H9 (cell line): ENCODE measurements at regions not wholly inside any gene's neighbourhood (a gene's known extent, or its start where the extent isn't known, plus 50 kb on each side); places are given as distances from the start of the nearest gene placed in this dataset.

ENCODE experiments used
- DNase-seq: peaks from one replicate; pipeline ENCODE4 v3.0.0-alpha.2; 2017
- H2AFZ ChIP-seq: one replicate; pipeline ENCODE4 v1.6.1; 2013; ENCODE audit warnings: mild to moderate bottlenecking, low read length, control low read depth, moderate library complexity
- H2AK5ac ChIP-seq: 2 replicates; pipeline ENCODE4 v1.6.1; 2013; ENCODE audit warnings: low read length, control low read depth, mixed read lengths; ENCODE audit not compliant: insufficient read length
- H2BK120ac ChIP-seq: one replicate; pipeline ENCODE4 v1.6.1; 2013; ENCODE audit warnings: low read depth, mild to moderate bottlenecking, low read length, control low read depth, inconsistent platforms; ENCODE audit not compliant: poor library complexity, severe bottlenecking
- H2BK12ac ChIP-seq: 2 replicates; pipeline ENCODE4 v1.6.1; 2013; ENCODE audit warnings: low read length, control low read depth, mixed read lengths, low read depth; ENCODE audit not compliant: insufficient read length
- H2BK15ac ChIP-seq: 2 replicates; pipeline ENCODE4 v1.6.1; 2013; ENCODE audit warnings: low read depth, low read length, control low read depth
- H2BK20ac ChIP-seq: one replicate; pipeline ENCODE4 v1.6.1; 2013; ENCODE audit warnings: low read depth, mild to moderate bottlenecking, low read length, control low read depth, inconsistent platforms; ENCODE audit not compliant: poor library complexity, severe bottlenecking
- H2BK5ac ChIP-seq: 2 replicates; pipeline ENCODE4 v1.6.1; 2013; ENCODE audit warnings: low read length, control low read depth, mixed read lengths; ENCODE audit not compliant: insufficient read length
- H3K14ac ChIP-seq: 2 replicates; pipeline ENCODE4 v1.6.1; 2013; ENCODE audit warnings: low read length, control low read depth; ENCODE audit not compliant: insufficient read depth
- H3K18ac ChIP-seq: 2 replicates; pipeline ENCODE4 v1.6.1; 2013; ENCODE audit warnings: low read depth, mild to moderate bottlenecking, mixed read lengths, low read length, control low read depth; ENCODE audit not compliant: insufficient read length
- H3K23ac ChIP-seq: 2 replicates; pipeline ENCODE4 v1.6.1; 2013; ENCODE audit warnings: low read length, control low read depth, mixed read lengths, low read depth; ENCODE audit not compliant: insufficient read length
- H3K23me2 ChIP-seq: 2 replicates; pipeline ENCODE4 v1.6.1; 2013; ENCODE audit warnings: low read depth, mild to moderate bottlenecking, mixed read lengths, low read length, control low read depth; ENCODE audit not compliant: insufficient read length, poor library complexity, severe bottlenecking
- H3K27ac ChIP-seq: 2 replicates; pipeline ENCODE4 v1.5.1; 2013; ENCODE audit warnings: low read length, control low read depth, mixed read lengths, low read depth; ENCODE audit not compliant: insufficient read length
- H3K27me3 ChIP-seq: 2 replicates; pipeline ENCODE4 v1.6.1; 2013; ENCODE audit warnings: low read length, control low read depth, inconsistent platforms; ENCODE audit not compliant: insufficient read depth
- H3K4ac ChIP-seq: 2 replicates; pipeline ENCODE4 v1.6.1; 2013; ENCODE audit warnings: low read depth, mild to moderate bottlenecking, control low read depth, inconsistent platforms, low read length, moderate library complexity
- H3K4me1 ChIP-seq: 2 replicates; pipeline ENCODE4 v1.6.1; 2013; ENCODE audit warnings: low read length, control low read depth, inconsistent platforms; ENCODE audit not compliant: insufficient read depth
- H3K4me2 ChIP-seq: 2 replicates; pipeline ENCODE4 v1.6.1; 2013; ENCODE audit warnings: low read length, control low read depth, mixed read lengths; ENCODE audit not compliant: insufficient read length, insufficient read depth
- H3K56ac ChIP-seq: 2 replicates; pipeline ENCODE4 v1.6.1; 2013; ENCODE audit warnings: low read depth, mild to moderate bottlenecking, mixed read lengths, low read length, control low read depth; ENCODE audit not compliant: insufficient read length
- H3K79me1 ChIP-seq: 2 replicates; pipeline ENCODE4 v1.6.1; 2013; ENCODE audit warnings: low read depth, mild to moderate bottlenecking, moderate library complexity, low read length, control low read depth, inconsistent platforms; ENCODE audit not compliant: insufficient read depth, poor library complexity, severe bottlenecking
- H3K79me2 ChIP-seq: 2 replicates; pipeline ENCODE4 v1.6.1; 2013; ENCODE audit warnings: low read length, control low read depth, inconsistent platforms; ENCODE audit not compliant: insufficient read depth
- H3K9ac ChIP-seq: 2 replicates; pipeline ENCODE4 v1.6.1; 2013; ENCODE audit warnings: low read length, control low read depth, mixed read lengths; ENCODE audit not compliant: insufficient read length; ENCODE audit errors: extremely low read depth
- H3K9me3 ChIP-seq: one replicate; pipeline ENCODE4 v1.6.1; 2013; ENCODE audit warnings: low read depth, low read length, inconsistent platforms; ENCODE audit not compliant: control insufficient read depth
- H3T11ph ChIP-seq: one replicate; pipeline ENCODE4 v1.6.1; 2013; ENCODE audit warnings: mild to moderate bottlenecking, low read length, control low read depth, inconsistent platforms
- H4K20me1 ChIP-seq: one replicate; pipeline ENCODE4 v1.6.1; 2013; ENCODE audit not compliant: control insufficient read depth, insufficient read length, insufficient read depth
- H4K5ac ChIP-seq: 2 replicates; pipeline ENCODE4 v1.6.1; 2013; ENCODE audit warnings: low read depth, mild to moderate bottlenecking, mixed read lengths, low read length, control low read depth; ENCODE audit not compliant: insufficient read length
- H4K8ac ChIP-seq: replicated peaks from 2 replicates; pipeline ENCODE4 v1.6.1; 2013; ENCODE audit warnings: low read length, control low read depth, mixed read lengths, low read depth; ENCODE audit not compliant: insufficient read length
- H4K91ac ChIP-seq: 2 replicates; pipeline ENCODE4 v1.6.1; 2013; ENCODE audit warnings: low read depth, mild to moderate bottlenecking, moderate library complexity, mixed read lengths, low read length, control low read depth; ENCODE audit not compliant: insufficient read length
- H3K27ac Mint-ChIP-seq, 3 experiments: 2 replicates in 2 of 3; 3 replicates in 1 of 3; pipeline ENCODE4 v1.8.0; 2020 to 2021; ENCODE audit warnings: mixed read lengths in 3 of 3, mild to moderate bottlenecking in 1 of 3, moderate library complexity in 1 of 3
- H3K27me3 Mint-ChIP-seq: 2 replicates; pipeline ENCODE4 v1.8.0; 2021; ENCODE audit warnings: low read depth, mild to moderate bottlenecking, moderate library complexity, mixed read lengths
- H3K36me3 Mint-ChIP-seq, 3 experiments: 2 replicates in 2 of 3; 3 replicates in 1 of 3; pipeline ENCODE4 v1.8.0; 2020 to 2021; ENCODE audit warnings: low read depth in 3 of 3, mixed read lengths in 3 of 3; ENCODE audit not compliant: insufficient read depth in 1 of 3
- H3K4me1 Mint-ChIP-seq, 2 experiments: 2 replicates each; pipeline ENCODE4 v1.8.0; 2020; ENCODE audit warnings: mixed read lengths in 2 of 2
- H3K4me3 Mint-ChIP-seq, 2 experiments: 2 replicates in 1 of 2; 3 replicates in 1 of 2; pipeline ENCODE4 v1.8.0; 2020 to 2021; ENCODE audit warnings: mild to moderate bottlenecking in 2 of 2, mixed read lengths in 2 of 2, moderate library complexity in 1 of 2
- H3K9me3 Mint-ChIP-seq, 2 experiments: 2 replicates in 1 of 2; 3 replicates in 1 of 2; pipeline ENCODE4 v1.8.0; 2020; ENCODE audit warnings: mild to moderate bottlenecking in 2 of 2, mixed read lengths in 2 of 2, moderate library complexity in 1 of 2
- WGBS: extraction: QIAGEN DNeasy Blood & Tissue Kit; methylation state at CpG from one replicate; pipeline ENCODE4 v1.1.7; 2013; ENCODE audit warnings: missing lambda C conversion rate, low lambda C conversion rate, mixed read lengths; ENCODE audit not compliant: insufficient read length; ENCODE audit errors: extremely low coverage; 5-methylcytosine and 5-hydroxymethylcytosine counted together
- TF ChIP-seq, protein P1 (sequence below): fragments of 200-600 bp; sonication (generic); conservative IDR thresholded peaks from 3 replicates; pipeline ENCODE4 v1.8.0; 2021; ENCODE audit warnings: antibody characterized with exemption, mild to moderate bottlenecking

DNA sequence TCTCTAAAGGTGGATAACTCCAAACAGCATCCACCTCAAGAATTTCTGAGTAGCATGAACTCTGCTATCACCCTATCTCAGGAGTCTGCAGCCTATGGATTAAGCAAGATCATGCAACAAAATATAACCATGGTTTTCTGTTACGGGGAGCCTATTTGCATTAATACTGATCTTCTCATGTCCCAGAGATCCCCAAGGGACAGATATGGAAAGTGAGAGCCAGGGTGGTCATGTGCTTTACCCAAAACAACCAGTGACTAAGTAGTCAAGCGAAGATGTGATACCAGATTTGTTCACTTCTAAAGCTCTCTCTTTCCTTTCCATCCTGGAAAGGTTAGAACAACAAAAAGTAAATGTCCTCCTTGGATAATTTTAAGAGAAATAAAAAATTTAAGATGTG, 125.1 kb downstream of the PRRX1 start:
- TF ChIP-seq, protein P1, sequence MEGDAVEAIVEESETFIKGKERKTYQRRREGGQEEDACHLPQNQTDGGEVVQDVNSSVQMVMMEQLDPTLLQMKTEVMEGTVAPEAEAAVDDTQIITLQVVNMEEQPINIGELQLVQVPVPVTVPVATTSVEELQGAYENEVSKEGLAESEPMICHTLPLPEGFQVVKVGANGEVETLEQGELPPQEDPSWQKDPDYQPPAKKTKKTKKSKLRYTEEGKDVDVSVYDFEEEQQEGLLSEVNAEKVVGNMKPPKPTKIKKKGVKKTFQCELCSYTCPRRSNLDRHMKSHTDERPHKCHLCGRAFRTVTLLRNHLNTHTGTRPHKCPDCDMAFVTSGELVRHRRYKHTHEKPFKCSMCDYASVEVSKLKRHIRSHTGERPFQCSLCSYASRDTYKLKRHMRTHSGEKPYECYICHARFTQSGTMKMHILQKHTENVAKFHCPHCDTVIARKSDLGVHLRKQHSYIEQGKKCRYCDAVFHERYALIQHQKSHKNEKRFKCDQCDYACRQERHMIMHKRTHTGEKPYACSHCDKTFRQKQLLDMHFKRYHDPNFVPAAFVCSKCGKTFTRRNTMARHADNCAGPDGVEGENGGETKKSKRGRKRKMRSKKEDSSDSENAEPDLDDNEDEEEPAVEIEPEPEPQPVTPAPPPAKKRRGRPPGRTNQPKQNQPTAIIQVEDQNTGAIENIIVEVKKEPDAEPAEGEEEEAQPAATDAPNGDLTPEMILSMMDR = no peak
- no peak overlapping the region for H3K27ac Mint-ChIP-seq
- Histone ChIP-seq H3K18ac (no peak overlapping the region), H2BK12ac (no peak overlapping the region), H4K20me1 (no peaks in the 10 kb centered on the region), H2BK20ac (no peak overlapping the region), H3K79me2 (no peaks in the 10 kb centered on the region), H4K91ac (no peak overlapping the region), H3K79me1 (no peaks in the 10 kb centered on the region), H2BK15ac (no peak overlapping the region), H3K27ac (no peak overlapping the region), H3K23me2 (no peaks in the 10 kb centered on the region), H3K4me1 (no peaks in the 10 kb centered on the region), H3K4ac (no peak overlapping the region), H2BK120ac (no peak overlapping the region), H3K27me3 (no peaks in the 10 kb centered on the region), H2AFZ (no peak overlapping the region), H4K8ac (no peak overlapping the region), H3K14ac (no peak overlapping the region), H4K5ac (no peak overlapping the region), H3K9me3 (no peaks in the 10 kb centered on the region), H3K9ac (no peak overlapping the region), H3T11ph (no peak overlapping the region), H3K23ac (no peak overlapping the region), H3K4me2 (no peak overlapping the region), H2AK5ac (no peak overlapping the region), H2BK5ac (no peak overlapping the region), H3K56ac (no peak overlapping the region)
- H3K36me3 Mint-ChIP-seq = no peaks in the 10 kb centered on the region
- H3K4me1 Mint-ChIP-seq = 0 out of 4 replicates have a peak, but pooled peaks cover 0 to 2% of the 10 kb centered on the region in 2 experiments
- WGBS = no CpG with 5 or more reads among the region's 2 CpGs
- no peak for DNase-seq
- no peaks in the 10 kb centered on the region for H3K27me3 Mint-ChIP-seq
- no peaks in the 10 kb centered on the region for H3K9me3 Mint-ChIP-seq
- no peak overlapping the region for H3K4me3 Mint-ChIP-seq
